ENCODE measurements at regions not wholly inside any gene's neighbourhood (a gene's known extent, or its start where the extent isn't known, plus 50 kb on each side); places are given as distances from the start of the nearest gene placed in this dataset.

DNA sequence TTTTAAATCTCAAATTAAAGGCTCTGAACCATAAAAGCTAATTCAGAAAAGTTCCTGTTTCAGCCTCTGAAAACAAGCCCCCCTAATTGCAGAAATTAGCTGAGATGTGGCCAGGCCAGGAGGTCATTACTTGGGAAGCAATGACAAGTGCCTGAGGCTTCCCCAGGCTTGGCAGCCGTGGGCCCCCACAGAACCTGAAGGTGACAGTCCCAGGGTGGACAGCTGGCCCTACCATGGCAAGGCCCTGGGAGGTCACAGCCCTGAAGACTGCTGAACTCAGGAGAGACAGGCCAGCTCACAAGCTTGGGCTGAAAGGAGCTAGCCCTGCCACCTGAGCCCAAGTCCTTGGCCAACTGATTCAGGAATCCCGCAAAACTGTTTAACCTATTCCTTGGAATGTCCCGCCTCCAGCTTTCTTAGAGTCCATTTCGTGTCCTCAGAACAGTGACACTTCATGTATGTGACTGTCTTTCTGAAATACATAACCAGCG lies 54.3 kb upstream of the PKDCC start:
- TF ChIP-seq POLR2AphosphoS5 (IDR thresholded peaks at IDR 0.05) (no peak), POLR2A (IDR thresholded peaks at IDR 0.05) (no peak)
- TF ChIP-seq, protein P1, sequence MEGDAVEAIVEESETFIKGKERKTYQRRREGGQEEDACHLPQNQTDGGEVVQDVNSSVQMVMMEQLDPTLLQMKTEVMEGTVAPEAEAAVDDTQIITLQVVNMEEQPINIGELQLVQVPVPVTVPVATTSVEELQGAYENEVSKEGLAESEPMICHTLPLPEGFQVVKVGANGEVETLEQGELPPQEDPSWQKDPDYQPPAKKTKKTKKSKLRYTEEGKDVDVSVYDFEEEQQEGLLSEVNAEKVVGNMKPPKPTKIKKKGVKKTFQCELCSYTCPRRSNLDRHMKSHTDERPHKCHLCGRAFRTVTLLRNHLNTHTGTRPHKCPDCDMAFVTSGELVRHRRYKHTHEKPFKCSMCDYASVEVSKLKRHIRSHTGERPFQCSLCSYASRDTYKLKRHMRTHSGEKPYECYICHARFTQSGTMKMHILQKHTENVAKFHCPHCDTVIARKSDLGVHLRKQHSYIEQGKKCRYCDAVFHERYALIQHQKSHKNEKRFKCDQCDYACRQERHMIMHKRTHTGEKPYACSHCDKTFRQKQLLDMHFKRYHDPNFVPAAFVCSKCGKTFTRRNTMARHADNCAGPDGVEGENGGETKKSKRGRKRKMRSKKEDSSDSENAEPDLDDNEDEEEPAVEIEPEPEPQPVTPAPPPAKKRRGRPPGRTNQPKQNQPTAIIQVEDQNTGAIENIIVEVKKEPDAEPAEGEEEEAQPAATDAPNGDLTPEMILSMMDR (IDR thresholded peaks at IDR 0.05), result no peak

Measured in sigmoid colon (tissue), 4 donors.